Kidney epithelial cell (primary cell): ENCODE measurements at regions not wholly inside any gene's neighbourhood (a gene's known extent, or its start where the extent isn't known, plus 50 kb on each side); places are given as distances from the start of the nearest gene placed in this dataset.
"Not testable (repeated sequence)": the region's sequence is repeated elsewhere in the genome, so short reads cannot be mapped to it uniquely, and the experiment has no call there.

Experiments
- DNase-seq: peaks from one replicate; pipeline ENCODE4 v3.0.0-alpha.2; 2010; ENCODE audit warnings: low read depth
- H3K27me3 ChIP-seq: 2 replicates; pipeline ENCODE4 v1.6.0; 2011; ENCODE audit warnings: low read length; ENCODE audit not compliant: control insufficient read depth, insufficient read depth
- H3K36me3 ChIP-seq: 2 replicates; pipeline ENCODE4 v1.5.1; 2011; ENCODE audit warnings: low read length; ENCODE audit not compliant: control insufficient read depth, insufficient read depth
- H3K4me3 ChIP-seq: 2 replicates; pipeline ENCODE4 v1.5.1; 2011; ENCODE audit warnings: low read depth, mild to moderate bottlenecking, control low read depth, low read length
- CTCF ChIP-seq: IDR thresholded peaks from 2 replicates; pipeline ENCODE4 v1.5.1; 2011; ENCODE audit warnings: mild to moderate bottlenecking, moderate library complexity, low read length, control low read depth, inconsistent platforms; ENCODE audit not compliant: insufficient read depth, poor library complexity, severe bottlenecking

GRCh38 chr4:137949746-137950145 is 292.4 kb downstream of the SLC7A11 start:
- H3K36me3 ChIP-seq, result no peaks in the 10 kb centered on the region
- no peak overlapping the region for H3K4me3 ChIP-seq
- DNase-seq, result no peak
- TF ChIP-seq CTCF, result no peak
- H3K27me3 ChIP-seq, result no peaks in the 10 kb centered on the region

DNA sequence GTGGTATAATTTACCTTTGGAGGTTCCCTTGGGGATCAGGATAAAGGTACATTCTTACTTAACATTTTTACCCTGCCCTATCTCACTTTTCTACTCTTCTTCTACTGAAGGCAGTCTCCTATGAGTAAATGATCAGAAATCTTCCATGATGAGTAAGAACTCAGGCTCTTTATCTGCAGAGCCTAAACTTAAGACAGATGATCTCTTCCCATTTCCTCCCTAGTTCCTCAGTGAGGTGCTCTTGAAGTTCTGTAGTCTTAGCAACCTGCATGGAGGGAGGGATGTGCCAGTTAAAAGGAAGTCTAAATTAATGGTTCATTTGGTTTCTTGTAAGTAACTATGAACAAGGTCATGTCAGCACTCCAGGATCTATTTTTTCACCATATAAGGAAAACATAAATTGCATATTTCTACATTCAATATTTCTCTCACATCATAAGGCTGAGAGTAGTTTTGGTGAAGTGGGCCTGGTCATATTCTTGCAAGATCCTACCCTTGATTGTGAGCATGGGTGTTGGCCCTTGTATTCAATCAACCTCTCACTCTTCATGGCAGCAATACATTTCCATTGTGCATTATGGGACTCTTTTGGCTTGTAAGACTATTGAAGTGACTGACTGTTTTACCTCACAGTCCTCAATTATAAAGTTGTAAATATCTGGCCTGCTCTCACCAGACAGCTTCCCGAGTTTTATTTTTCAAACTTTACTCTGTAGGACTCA is 295.5 kb downstream of the SLC7A11 start:
- Histone ChIP-seq H3K27me3 (no peaks in the 10 kb centered on the region), H3K4me3 (no peak overlapping the region), H3K36me3 (no peaks in the 10 kb centered on the region)
- DNase-seq, result no peak
- no peak for TF ChIP-seq CTCF

DNA sequence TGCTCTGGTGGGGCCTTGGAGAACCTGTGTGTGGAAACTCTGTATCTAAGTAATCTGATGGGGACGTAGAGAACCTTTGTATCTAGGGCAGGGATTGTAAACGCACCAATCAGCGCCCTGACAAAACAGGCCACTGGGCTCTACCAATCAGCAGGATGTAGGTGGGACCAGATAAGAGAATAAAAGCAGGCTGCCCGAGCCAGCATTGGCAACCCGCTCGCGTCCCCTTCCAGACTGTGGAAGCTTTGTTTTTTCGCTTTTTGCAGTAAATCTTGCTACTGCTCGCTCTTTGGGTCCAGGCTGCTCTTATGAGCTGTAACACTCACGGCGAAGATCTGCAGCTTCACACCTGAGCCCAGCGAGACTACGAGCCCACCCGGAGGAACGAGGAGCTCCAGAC is 299.3 kb downstream of the SLC7A11 start:
- H3K4me3 ChIP-seq, H3K27me3 ChIP-seq, DNase-seq, H3K36me3 ChIP-seq: not testable (repeated sequence)

- H3K36me3 ChIP-seq, H3K27me3 ChIP-seq, H3K4me3 ChIP-seq, DNase-seq: not testable (repeated sequence)
These were observed 300.1 kb downstream of the SLC7A11 start for GRCh38 chr4:137942015-137942515.

DNA sequence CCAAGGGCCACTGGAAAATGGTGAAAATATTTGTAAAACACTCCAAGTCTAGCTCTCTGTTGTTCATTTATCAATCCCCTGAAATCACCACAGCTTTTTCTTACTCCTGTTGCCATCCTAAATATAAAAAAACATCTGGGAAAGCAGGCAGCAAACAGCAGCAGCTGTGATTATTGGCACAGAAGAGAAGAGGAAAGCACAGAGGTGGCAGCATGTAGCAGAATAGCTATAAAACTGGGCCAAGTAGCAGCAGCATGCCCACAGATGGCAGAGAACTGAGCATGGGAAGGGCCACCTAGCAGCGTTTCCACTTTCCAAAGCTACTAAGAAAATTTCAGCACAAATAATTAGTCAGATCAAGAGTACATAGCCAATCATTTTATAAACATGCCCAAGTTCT is 307.2 kb downstream of the SLC7A11 start:
- H3K36me3 ChIP-seq, result no peaks in the 10 kb centered on the region
- no peak overlapping the region for H3K4me3 ChIP-seq
- no peak for TF ChIP-seq CTCF
- no peaks in the 10 kb centered on the region for H3K27me3 ChIP-seq
- DNase-seq, result no peak

DNA sequence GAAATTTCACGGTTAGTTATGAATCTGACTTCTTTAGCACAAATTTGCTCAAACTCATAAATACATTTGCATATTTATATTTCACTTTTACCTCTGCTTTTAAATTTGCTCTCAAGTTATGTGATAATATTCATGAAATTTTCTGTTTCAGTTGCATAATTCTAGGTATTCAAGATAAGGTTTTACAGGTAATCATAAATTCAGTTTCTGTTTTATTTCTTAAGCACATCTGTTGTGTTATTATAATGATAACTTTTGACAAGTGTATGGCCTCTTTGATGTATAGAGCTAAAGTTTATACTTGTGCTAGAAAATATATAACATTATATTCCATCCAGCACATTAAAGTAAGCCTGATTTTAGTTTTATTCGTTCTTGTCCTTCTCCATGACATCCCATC is 308.1 kb downstream of the SLC7A11 start:
- H3K4me3 ChIP-seq, result no peak overlapping the region
- H3K27me3 ChIP-seq, result no peaks in the 10 kb centered on the region
- TF ChIP-seq CTCF, result no peak
- no peaks in the 10 kb centered on the region for H3K36me3 ChIP-seq
- DNase-seq, result no peak

DNA sequence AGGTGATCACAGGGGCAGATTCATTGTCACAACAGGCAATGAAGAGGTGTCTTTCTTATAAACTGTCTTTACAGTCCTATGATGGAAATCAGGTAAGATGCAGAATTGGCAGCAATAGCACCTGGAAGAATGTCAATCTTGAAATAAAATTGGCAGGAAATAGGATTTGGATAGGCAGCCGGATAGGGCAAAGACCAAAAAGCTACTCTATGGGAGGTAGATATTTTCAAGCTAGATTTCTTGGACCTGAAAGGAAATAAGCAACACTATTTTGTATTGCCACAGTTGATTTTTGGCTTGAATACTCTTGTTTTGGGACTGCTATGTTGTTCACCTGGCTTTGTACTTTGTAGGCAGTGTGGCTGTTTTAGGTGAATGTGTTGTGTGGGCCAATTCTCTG is 314.2 kb downstream of the SLC7A11 start:
- H3K36me3 ChIP-seq, result no peaks in the 10 kb centered on the region
- DNase-seq, result no peak
- no peak for TF ChIP-seq CTCF
- no peaks in the 10 kb centered on the region for H3K27me3 ChIP-seq
- H3K4me3 ChIP-seq, result no peak overlapping the region
